HL-60 (cell line): ENCODE measurements at regions not wholly inside any gene's neighbourhood (a gene's known extent, or its start where the extent isn't known, plus 50 kb on each side); places are given as distances from the start of the nearest gene placed in this dataset.

Experiments used
- DNase-seq, 2 experiments: peaks; one replicate each; pipeline ENCODE4 v3.0.0-alpha.2; 2010 to 2020; ENCODE audit warnings: low read depth in 1 of 2, low spot score in 1 of 2
- H3K27ac ChIP-seq: fragments of 250-450 bp; sonication (Bioruptor Pico); replicated peaks from 2 replicates; pipeline ENCODE4 v1.5.1; 2020; ENCODE audit warnings: mild to moderate bottlenecking, moderate library complexity
- H3K27me3 ChIP-seq: fragments of 250-450 bp; sonication (Bioruptor Pico); 2 replicates; pipeline ENCODE4 v1.5.1; 2021; ENCODE audit warnings: mild to moderate bottlenecking, moderate library complexity; ENCODE audit not compliant: insufficient read depth, poor library complexity, severe bottlenecking
- H3K4me3 ChIP-seq: replicated peaks from 2 replicates; pipeline ENCODE4 v1.5.1; 2011; ENCODE audit warnings: mild to moderate bottlenecking, control low read depth, low read length; ENCODE audit not compliant: insufficient read depth
- CTCF ChIP-seq: IDR thresholded peaks from one replicate; pipeline ENCODE4 v1.5.1; 2011; ENCODE audit warnings: low read length, control low read depth, inconsistent platforms; ENCODE audit not compliant: insufficient read depth
- GABPA ChIP-seq: IDR thresholded peaks from 2 replicates; pipeline ENCODE4 v1.6.1; 2012; ENCODE audit warnings: low read depth
- POLR2AphosphoS5 ChIP-seq: IDR thresholded peaks from 2 replicates; pipeline ENCODE4 v1.6.1; 2012; ENCODE audit warnings: low read depth
- REST ChIP-seq: IDR thresholded peaks from 2 replicates; pipeline ENCODE4 v1.6.1; 2012; ENCODE audit warnings: low read depth; ENCODE audit not compliant: insufficient replicate concordance
- SPI1 ChIP-seq: IDR thresholded peaks from 2 replicates; pipeline ENCODE4 v1.6.1; 2012; ENCODE audit warnings: low read depth, mild to moderate bottlenecking, borderline replicate concordance

- Histone ChIP-seq H3K27me3 (no peaks in the 10 kb centered on the region), H3K27ac (no peak overlapping the region), H3K4me3 (no peak overlapping the region)
- no peak for DNase-seq
- TF ChIP-seq SPI1 (no peak), GABPA (no peak), REST (no peak), CTCF (no peak), POLR2AphosphoS5 (no peak)
Measured at GRCh38 chr2:74735009-74735408, 81.0 kb downstream of the SEMA4F start.

GRCh38 chr2:74735564-74735963, 81.5 kb downstream of the SEMA4F start:
- no peaks in the 10 kb centered on the region for H3K27me3 ChIP-seq
- no peak for DNase-seq
- H3K27ac ChIP-seq, result no peak overlapping the region
- no peak for TF ChIP-seq SPI1
- TF ChIP-seq CTCF, result no peak
- no peak for TF ChIP-seq POLR2AphosphoS5
- no peak for TF ChIP-seq REST
- no peak for TF ChIP-seq GABPA
- H3K4me3 ChIP-seq, result no peak overlapping the region

GRCh38 chr2:74736589-74736988, 82.5 kb downstream of the SEMA4F start:
- TF ChIP-seq SPI1, result no peak
- no peak for TF ChIP-seq GABPA
- TF ChIP-seq REST, result no peak
- no peak for TF ChIP-seq CTCF
- TF ChIP-seq POLR2AphosphoS5, result no peak
- no peak for DNase-seq
- Histone ChIP-seq H3K4me3 (no peak overlapping the region), H3K27me3 (no peaks in the 10 kb centered on the region), H3K27ac (no peak overlapping the region)
